ENCODE measurements at regions not wholly inside any gene's neighbourhood (a gene's known extent, or its start where the extent isn't known, plus 50 kb on each side); places are given as distances from the start of the nearest gene placed in this dataset.

DNA sequence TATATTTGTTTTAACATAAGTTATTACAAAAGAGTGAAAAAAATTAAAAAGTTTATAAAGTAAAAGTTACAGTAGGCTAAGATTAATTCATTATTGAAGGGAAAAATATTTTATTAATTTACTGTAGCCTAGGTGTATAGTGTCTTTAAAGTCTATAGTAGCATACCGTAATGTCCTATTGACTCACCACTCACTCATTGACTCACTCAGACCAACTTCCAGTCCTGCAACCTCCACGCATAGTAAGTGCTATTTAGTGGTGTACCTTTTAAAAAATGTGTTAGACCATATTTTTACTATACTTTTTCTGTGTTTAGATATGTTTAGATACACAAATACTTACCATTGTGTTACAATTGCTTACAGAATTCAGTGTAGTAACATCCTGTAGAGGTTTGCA lies 841.1 kb downstream of the CENPC start:
- Histone ChIP-seq H3K4me3 (ENCODE audit: low read depth, low read length, poor library complexity, severe bottlenecking) (no peak overlapping the region), H3K27me3 (replicated peaks; ENCODE audit: insufficient read depth, low read depth, low read length, poor library complexity) (no peaks in the 10 kb centered on the region), H3K4me1 (ENCODE audit: insufficient read depth, low read length, poor library complexity, severe bottlenecking) (no peaks in the 10 kb centered on the region), H3K36me3 (ENCODE audit: insufficient read depth, low read length, poor library complexity, severe bottlenecking) (no peaks in the 10 kb centered on the region), H3K9me3 (ENCODE audit: low read depth, low read length, poor library complexity, severe bottlenecking) (no peaks in the 10 kb centered on the region), H3K27ac (ENCODE audit: low read depth, low read length, poor library complexity, severe bottlenecking) (no peak overlapping the region)
- intact Hi-C loops (cut with micrococcal nuclease; ENCODE audit: unreplicated experiment), result no loop called here
- TF ChIP-seq EZH2 (IDR thresholded peaks at IDR 0.05; ENCODE audit: borderline replicate concordance, low read depth, low read length, poor library complexity, severe bottlenecking), result no peak
- TF ChIP-seq, protein P1, sequence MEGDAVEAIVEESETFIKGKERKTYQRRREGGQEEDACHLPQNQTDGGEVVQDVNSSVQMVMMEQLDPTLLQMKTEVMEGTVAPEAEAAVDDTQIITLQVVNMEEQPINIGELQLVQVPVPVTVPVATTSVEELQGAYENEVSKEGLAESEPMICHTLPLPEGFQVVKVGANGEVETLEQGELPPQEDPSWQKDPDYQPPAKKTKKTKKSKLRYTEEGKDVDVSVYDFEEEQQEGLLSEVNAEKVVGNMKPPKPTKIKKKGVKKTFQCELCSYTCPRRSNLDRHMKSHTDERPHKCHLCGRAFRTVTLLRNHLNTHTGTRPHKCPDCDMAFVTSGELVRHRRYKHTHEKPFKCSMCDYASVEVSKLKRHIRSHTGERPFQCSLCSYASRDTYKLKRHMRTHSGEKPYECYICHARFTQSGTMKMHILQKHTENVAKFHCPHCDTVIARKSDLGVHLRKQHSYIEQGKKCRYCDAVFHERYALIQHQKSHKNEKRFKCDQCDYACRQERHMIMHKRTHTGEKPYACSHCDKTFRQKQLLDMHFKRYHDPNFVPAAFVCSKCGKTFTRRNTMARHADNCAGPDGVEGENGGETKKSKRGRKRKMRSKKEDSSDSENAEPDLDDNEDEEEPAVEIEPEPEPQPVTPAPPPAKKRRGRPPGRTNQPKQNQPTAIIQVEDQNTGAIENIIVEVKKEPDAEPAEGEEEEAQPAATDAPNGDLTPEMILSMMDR (conservative IDR thresholded peaks at IDR 0.05; ENCODE audit: low read depth, low read length), result no peak
- BruUV-seq (replicated peaks), result no TSS peak
- DNase-seq (ENCODE audit: low spot score), result no peak
- POLR2A ChIA-PET (ENCODE audit: low non-redundant PET), result no interaction called here
- CTCF ChIA-PET, result no interaction called here

DNA sequence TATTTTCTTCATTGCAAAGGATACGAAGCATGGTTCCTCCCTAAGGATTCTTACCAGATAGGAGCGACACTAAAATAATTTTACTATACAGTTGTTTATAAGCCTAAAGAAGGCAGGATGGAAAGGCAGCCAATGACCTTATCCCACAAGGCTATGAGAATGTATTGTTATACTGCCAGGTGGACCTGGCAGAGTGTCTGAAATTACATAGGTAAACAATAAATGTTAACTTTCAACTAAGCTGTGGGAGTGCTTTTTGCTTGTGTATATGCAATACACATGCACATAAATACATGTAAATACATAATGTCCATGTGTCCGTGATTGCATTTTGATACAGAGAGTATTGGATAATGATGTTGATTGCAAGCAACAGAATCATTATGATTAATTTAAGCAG lies 850.6 kb downstream of the CENPC start:
- no peaks in the 10 kb centered on the region for H3K27me3 ChIP-seq (replicated peaks; ENCODE audit: insufficient read depth, low read depth, low read length, poor library complexity)
- no peaks in the 10 kb centered on the region for H3K4me1 ChIP-seq (ENCODE audit: insufficient read depth, low read length, poor library complexity, severe bottlenecking)
- H3K36me3 ChIP-seq (ENCODE audit: insufficient read depth, low read length, poor library complexity, severe bottlenecking), result no peaks in the 10 kb centered on the region
- no peak overlapping the region for H3K4me3 ChIP-seq (ENCODE audit: low read depth, low read length, poor library complexity, severe bottlenecking)
- intact Hi-C loops (cut with micrococcal nuclease; ENCODE audit: unreplicated experiment), result loop anchor here (5.0 kb wide), 1 partner anchor 1112 kb away; no protein-coding TSS in a partner anchor
- POLR2A ChIA-PET (ENCODE audit: low non-redundant PET), result no interaction called here
- H3K27ac ChIP-seq (ENCODE audit: low read depth, low read length, poor library complexity, severe bottlenecking), result no peak overlapping the region
- no TSS peak for BruUV-seq (replicated peaks)
- CTCF ChIA-PET, result no interaction called here
- TF ChIP-seq, protein P1 (conservative IDR thresholded peaks at IDR 0.05; ENCODE audit: low read depth, low read length), result no peak
- no peak for TF ChIP-seq EZH2 (IDR thresholded peaks at IDR 0.05; ENCODE audit: borderline replicate concordance, low read depth, low read length, poor library complexity, severe bottlenecking)
- DNase-seq (ENCODE audit: low spot score), result no peak
- no peaks in the 10 kb centered on the region for H3K9me3 ChIP-seq (ENCODE audit: low read depth, low read length, poor library complexity, severe bottlenecking)

DNA sequence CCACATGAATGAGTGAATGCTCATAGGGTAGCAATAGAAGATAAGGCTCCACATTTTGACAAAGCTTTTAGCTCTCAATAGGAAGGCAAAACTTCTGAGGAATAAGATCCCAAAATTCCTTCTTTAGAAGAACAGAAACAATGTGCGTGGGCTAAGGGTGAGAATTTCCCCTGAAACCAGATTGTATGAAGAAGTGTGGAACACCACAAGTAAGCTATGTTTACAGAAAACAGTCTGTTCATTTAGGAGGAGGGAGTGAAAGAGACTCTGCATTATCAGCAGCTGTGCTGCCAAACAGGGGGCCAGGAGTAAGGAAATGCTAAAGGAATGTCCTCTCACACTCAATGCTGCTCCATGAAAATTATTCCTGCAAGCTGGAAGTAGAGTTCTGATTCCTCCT lies 851.6 kb downstream of the CENPC start:
- Histone ChIP-seq H3K36me3 (ENCODE audit: insufficient read depth, low read length, poor library complexity, severe bottlenecking) (no peaks in the 10 kb centered on the region), H3K27me3 (replicated peaks; ENCODE audit: insufficient read depth, low read depth, low read length, poor library complexity) (no peaks in the 10 kb centered on the region), H3K9me3 (ENCODE audit: low read depth, low read length, poor library complexity, severe bottlenecking) (no peaks in the 10 kb centered on the region), H3K4me1 (ENCODE audit: insufficient read depth, low read length, poor library complexity, severe bottlenecking) (no peaks in the 10 kb centered on the region), H3K4me3 (ENCODE audit: low read depth, low read length, poor library complexity, severe bottlenecking) (no peak overlapping the region), H3K27ac (ENCODE audit: low read depth, low read length, poor library complexity, severe bottlenecking) (no peak overlapping the region)
- TF ChIP-seq, protein P1 (conservative IDR thresholded peaks at IDR 0.05; ENCODE audit: low read depth, low read length), result no peak
- no peak for TF ChIP-seq EZH2 (IDR thresholded peaks at IDR 0.05; ENCODE audit: borderline replicate concordance, low read depth, low read length, poor library complexity, severe bottlenecking)
- no peak for DNase-seq (ENCODE audit: low spot score)
- no TSS peak for BruUV-seq (replicated peaks)
- CTCF ChIA-PET, result no interaction called here
- intact Hi-C loops (cut with micrococcal nuclease; ENCODE audit: unreplicated experiment), result loop anchor here (5.0 kb wide), 1 partner anchor 1111 kb away; no protein-coding TSS in a partner anchor
- POLR2A ChIA-PET (ENCODE audit: low non-redundant PET), result no interaction called here
